CD4-positive, alpha-beta T cell treated with Interferon alpha-2 for 1 hour (primary cell): ENCODE measurements at regions not wholly inside any gene's neighbourhood (a gene's known extent, or its start where the extent isn't known, plus 50 kb on each side); places are given as distances from the start of the nearest gene placed in this dataset.
A peak's percentile ranks its signal among the peaks of the same experiment; 100 is the strongest.

Experiments used
- DNase-seq, 2 donors: peaks; one replicate each; pipeline ENCODE4 v3.0.0-alpha.2; 2020 to 2022

- no peak for DNase-seq
Observed at GRCh38 chr2:181114021-181114420, 133.6 kb downstream of the UBE2E3 start.

- DNase-seq, result no peak
Observed at GRCh38 chr2:181116261-181116660, 135.9 kb downstream of the UBE2E3 start.

- DNase-seq, result no peak
Observed at GRCh38 chr2:181117206-181117925, 137.0 kb downstream of the UBE2E3 start.

- no peak for DNase-seq
Observed at GRCh38 chr2:181120625-181121024, 140.2 kb downstream of the UBE2E3 start.

GRCh38 chr2:181121996-181122395, 141.6 kb downstream of the UBE2E3 start:
- DNase-seq, result no peak

- DNase-seq, result no peak
Observed at GRCh38 chr2:181122601-181123000, 142.2 kb downstream of the UBE2E3 start.

- peak; percentile 84 to 92 for DNase-seq
Observed at GRCh38 chr2:181123798-181124231, 143.4 kb downstream of the UBE2E3 start.

GRCh38 chr2:181124497-181124896, 144.1 kb downstream of the UBE2E3 start:
- DNase-seq, result no peak

GRCh38 chr2:181125359-181125758, 145.0 kb downstream of the UBE2E3 start:
- DNase-seq, result no peak

- DNase-seq, result no peak
Observed at GRCh38 chr2:181126311-181126868, 146.0 kb downstream of the UBE2E3 start.

GRCh38 chr2:181128199-181128598, 147.8 kb downstream of the UBE2E3 start:
- DNase-seq, result no peak

GRCh38 chr2:181129364-181130056, 149.1 kb downstream of the UBE2E3 start:
- DNase-seq, result no peak

- DNase-seq, result no peak
Observed at GRCh38 chr2:181130686-181131085, 150.3 kb downstream of the UBE2E3 start.

- DNase-seq, result no peak
Observed at GRCh38 chr2:181131584-181131983, 151.2 kb downstream of the UBE2E3 start.

- DNase-seq, result no peak
Observed at GRCh38 chr2:181138816-181139215, 158.4 kb downstream of the UBE2E3 start.

GRCh38 chr2:181139831-181140230, 159.4 kb downstream of the UBE2E3 start:
- no peak for DNase-seq

GRCh38 chr2:181140414-181140813, 160.0 kb downstream of the UBE2E3 start:
- DNase-seq, result peak; percentile 51 to 67

- peak in 1 of 2 donors; percentile 44 for DNase-seq
Observed at GRCh38 chr2:181140928-181141327, 160.5 kb downstream of the UBE2E3 start.

- DNase-seq, result peak in 1 of 2 donors; percentile 29
Observed at GRCh38 chr2:181141676-181142075, 161.3 kb downstream of the UBE2E3 start.

- peak in 1 of 2 donors; percentile 75 for DNase-seq
Observed at GRCh38 chr2:181142514-181142913, 162.1 kb downstream of the UBE2E3 start.

GRCh38 chr2:181143790-181144300, 163.4 kb downstream of the UBE2E3 start:
- DNase-seq, result peak; percentile 34 to 63

- no peak for DNase-seq
Observed at GRCh38 chr2:181145645-181146044, 165.2 kb downstream of the UBE2E3 start.

GRCh38 chr2:181146171-181146570, 165.8 kb downstream of the UBE2E3 start:
- peak in 1 of 2 donors; percentile 43 for DNase-seq

GRCh38 chr2:181149056-181149455, 168.7 kb downstream of the UBE2E3 start:
- no peak for DNase-seq
